Tibial nerve (tissue), 4 donors: ENCODE measurements at regions not wholly inside any gene's neighbourhood (a gene's known extent, or its start where the extent isn't known, plus 50 kb on each side); places are given as distances from the start of the nearest gene placed in this dataset.

Experiments used
- CTCF ChIP-seq, 5 experiments: fragments of 200-600 bp in 3 of 5; fragments of 450-650 bp in 2 of 5; sonication (generic) in 3 of 5; IDR thresholded peaks; one replicate each; pipeline ENCODE4 v1.5.1; 2016 to 2019; ENCODE audit warnings: antibody characterized with exemption in 5 of 5, mild to moderate bottlenecking in 3 of 5, moderate library complexity in 2 of 5
- EP300 ChIP-seq, 2 donors: sonication (generic); formaldehyde crosslinking; IDR thresholded peaks; one replicate each; pipeline ENCODE4 v1.6.1; 2017; ENCODE audit warnings: antibody characterized with exemption in 2 of 2, mild to moderate bottlenecking in 1 of 2

DNA sequence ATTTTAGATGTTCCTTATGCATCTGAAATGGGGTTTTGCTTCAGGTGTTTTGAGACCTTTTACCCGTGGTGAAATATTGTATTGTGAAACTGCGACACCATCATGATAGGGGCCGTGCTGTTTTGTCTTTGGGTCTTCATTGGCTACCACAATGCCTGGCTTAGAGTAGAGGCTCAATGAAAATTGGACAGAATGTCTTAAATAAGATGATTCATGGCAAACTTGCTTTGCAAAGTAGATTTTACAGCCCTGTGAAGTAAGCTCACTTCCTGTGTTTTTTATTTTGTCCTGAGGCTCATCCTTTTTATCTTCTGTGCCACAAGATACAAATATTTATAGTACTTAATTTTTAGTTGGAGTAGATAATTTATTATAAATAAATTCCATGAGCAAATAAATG lies 111.3 kb upstream of the FRMD6 start:
- no peak for TF ChIP-seq EP300 (IDR thresholded peaks at IDR 0.05)
- TF ChIP-seq CTCF (IDR thresholded peaks at IDR 0.05): no peak
